Activated CD8-positive, alpha-beta memory T cell treated with anti-CD3 and anti-CD28 coated beads for 4 hours (primary cell): ENCODE measurements at regions not wholly inside any gene's neighbourhood (a gene's known extent, or its start where the extent isn't known, plus 50 kb on each side); places are given as distances from the start of the nearest gene placed in this dataset.

Source experiments
- DNase-seq, 2 donors: peaks; one replicate each; pipeline ENCODE4 v3.0.0-alpha.2; 2020; ENCODE audit warnings: low read depth in 2 of 2

- DNase-seq, result no peak
Measured at GRCh38 chr2:160630801-160631590, 137.4 kb upstream of the RBMS1 start.

- no peak for DNase-seq
Measured at GRCh38 chr2:160632084-160632975, 138.7 kb upstream of the RBMS1 start.

GRCh38 chr2:160634436-160634835, 140.8 kb upstream of the RBMS1 start:
- no peak for DNase-seq

DNA sequence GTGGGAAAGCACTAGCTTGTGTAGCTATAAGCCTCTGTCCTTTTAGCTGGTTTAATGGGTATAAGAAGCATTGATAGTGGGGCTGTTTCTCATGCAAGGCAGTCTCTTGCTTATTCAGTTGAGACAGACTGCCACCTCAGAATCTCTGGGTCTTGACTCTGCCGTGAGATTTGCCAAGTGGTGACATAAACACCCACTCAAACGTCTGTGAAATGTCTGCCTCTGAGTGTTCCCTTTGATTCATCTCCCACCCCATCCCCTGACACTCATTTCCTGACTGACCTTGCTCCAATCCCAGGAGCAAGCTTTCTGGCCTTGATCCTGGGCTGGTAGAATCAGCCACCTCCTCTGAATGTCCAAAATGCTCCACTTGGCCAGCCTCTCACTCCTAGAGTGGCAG, 141.9 kb upstream of the RBMS1 start:
- DNase-seq, result no peak

DNA sequence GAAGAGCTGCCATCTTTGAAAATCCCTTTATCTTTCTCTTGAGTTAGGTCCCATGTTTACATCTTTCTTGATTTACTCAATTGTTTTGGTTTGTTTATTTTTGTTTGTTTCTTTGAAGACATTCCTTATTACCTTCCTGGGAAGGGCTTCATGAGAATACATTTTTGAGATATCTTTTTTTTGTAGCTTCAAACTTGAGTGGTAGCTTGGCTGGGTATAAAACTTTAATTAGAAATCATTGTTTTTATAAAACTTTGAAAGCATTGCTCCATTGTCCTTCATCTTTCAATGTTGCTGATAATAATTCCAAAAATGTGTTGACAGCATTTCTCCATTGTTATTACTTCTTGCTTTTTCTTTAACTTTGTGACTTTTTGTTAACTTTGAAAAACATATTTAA, 145.9 kb upstream of the RBMS1 start:
- DNase-seq, result no peak

- no peak for DNase-seq
Measured at GRCh38 chr2:160646684-160647444, 153.3 kb upstream of the RBMS1 start.

DNA sequence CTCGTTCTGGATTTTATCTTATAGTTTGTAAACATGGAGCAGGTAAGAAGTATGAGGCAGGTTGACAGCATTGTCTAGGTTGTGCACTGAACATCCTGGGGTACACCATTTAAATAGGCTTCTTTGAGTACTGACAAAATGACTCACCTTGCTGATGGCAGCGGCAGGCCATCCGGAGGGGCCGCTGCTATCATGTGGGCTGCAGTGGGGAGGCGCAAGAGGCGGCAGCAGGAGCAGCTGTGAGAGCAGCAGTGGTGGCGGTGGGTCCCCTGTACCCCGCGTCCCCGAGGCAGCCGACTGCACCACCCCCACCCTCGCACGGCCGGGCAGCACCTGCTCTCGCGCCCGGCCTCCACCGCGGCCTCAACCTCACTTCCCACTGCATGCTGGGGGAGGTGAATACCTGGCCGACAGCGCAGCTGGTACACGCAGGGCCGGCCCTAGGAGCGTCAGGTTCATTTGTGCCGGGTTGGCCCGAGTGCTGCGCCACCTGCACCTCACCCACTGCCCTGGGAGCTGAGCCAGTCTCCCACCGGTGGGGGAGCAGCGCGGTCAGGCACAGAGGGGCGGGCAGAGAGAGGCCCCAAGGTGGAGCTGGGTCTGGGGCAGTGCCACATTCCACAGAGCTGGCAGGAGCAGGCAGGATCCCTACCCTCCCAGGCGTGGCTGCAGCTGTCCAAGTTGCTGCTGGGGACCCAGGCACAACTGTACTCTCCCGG, 154.5 kb upstream of the RBMS1 start:
- DNase-seq, result no peak

DNA sequence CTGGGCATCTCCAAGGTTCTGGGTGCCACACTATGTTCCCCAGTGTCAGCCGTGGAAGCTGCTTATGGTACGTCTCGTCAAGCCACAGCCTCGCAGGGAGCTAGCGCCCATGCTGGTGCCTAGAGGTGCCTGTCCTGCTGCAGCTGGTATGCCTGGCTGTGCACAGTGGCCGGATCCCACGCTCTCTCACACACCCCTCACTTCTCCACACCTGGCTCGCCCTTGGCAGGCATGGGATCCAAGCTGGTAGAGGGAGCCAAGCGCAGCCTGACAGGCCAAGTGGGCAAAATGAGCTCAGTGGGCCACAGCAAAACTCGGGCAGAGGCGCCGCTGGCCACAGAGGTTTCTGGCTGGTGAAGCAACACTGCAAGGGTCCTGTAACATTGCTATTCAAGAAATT, 156.1 kb upstream of the RBMS1 start:
- DNase-seq, result no peak

DNA sequence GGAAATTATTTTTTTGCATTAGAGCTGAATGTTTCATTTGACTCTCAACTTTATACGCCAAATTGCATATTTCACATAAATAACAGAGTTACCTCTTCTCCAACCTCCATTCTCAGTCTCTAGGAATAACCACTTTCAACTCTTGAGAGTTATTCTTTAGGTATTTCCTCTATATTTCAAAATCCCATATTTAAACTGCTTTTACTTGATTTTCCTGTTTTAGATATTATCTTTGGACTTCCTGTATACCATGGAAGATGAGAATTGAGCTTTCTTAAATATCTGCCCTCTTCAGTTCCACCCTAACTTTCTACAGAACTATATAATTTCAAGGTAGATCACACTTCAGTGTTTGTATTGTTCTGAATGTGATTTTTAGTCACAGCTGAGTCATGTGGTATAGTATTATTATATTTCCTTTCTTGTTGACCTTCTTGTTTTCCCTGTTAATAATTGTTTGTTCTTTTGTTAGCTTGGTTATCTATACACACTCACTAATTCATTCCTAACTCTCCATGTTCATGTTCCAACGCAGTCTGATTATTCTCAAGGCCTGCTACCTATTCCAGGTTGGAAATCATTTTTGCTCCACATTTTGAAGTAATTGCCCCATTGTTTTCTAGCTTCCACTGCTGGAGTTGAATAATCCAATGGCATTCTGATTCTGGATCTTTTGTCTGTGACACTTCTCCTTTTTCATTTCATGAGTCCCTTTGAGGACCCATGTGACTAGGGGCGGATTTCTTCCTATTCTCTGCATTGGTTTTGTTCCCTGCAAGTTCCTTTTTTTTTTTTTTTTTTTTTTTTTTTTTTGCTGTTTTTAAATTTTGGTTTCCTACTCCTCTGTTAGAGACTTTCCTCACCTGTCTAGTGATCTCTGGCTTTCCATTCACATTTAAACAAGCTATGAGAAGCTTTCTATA, 156.8 kb upstream of the RBMS1 start:
- no peak for DNase-seq

GRCh38 chr2:160651416-160652200, 158.0 kb upstream of the RBMS1 start:
- DNase-seq, result no peak

DNA sequence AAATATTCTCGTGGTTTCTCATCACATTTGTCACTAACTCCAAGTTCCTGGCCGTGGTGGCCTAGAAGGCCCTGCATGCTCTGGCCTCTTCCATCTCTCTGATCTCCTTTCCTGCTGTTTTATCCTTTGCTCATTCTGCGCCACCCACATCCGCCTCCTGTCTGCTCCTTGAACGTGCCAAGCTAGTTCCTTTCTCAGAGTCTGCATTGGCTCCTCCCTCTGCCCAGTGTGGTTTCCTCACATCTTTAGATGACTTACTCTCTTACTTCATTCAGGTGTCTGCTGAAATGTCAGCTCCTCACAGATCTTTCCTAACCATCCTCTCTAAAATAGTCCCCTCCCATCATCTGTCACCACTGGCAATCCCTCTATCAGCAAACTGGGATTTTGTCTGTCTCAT, 158.6 kb upstream of the RBMS1 start:
- DNase-seq, result peak; percentile 6 to 31

GRCh38 chr2:160657196-160657595, 163.6 kb upstream of the RBMS1 start:
- DNase-seq, result no peak

GRCh38 chr2:160658851-160659250, 165.2 kb upstream of the RBMS1 start:
- no peak for DNase-seq

DNA sequence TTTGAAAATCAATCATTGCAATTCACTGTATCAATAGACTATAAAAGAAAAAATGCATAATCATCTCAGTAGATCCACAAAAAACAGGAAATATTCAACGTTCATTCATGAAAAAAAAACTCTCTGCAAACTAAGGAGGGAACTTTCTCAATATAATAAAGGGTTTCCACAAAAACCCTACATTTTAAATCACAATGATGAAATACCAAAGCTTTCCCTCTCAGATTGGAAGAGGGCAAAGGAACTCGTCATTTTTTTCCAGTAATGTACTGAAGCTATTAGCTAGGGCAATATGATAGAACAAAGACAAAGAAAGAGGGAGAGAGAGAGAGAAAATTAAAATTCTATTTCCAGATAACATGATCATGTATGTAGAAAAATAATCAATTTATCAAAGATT, 167.1 kb upstream of the RBMS1 start:
- DNase-seq, result no peak

GRCh38 chr2:160664603-160665140, 171.1 kb upstream of the RBMS1 start:
- no peak for DNase-seq

GRCh38 chr2:160666154-160667060, 172.8 kb upstream of the RBMS1 start:
- no peak for DNase-seq

DNA sequence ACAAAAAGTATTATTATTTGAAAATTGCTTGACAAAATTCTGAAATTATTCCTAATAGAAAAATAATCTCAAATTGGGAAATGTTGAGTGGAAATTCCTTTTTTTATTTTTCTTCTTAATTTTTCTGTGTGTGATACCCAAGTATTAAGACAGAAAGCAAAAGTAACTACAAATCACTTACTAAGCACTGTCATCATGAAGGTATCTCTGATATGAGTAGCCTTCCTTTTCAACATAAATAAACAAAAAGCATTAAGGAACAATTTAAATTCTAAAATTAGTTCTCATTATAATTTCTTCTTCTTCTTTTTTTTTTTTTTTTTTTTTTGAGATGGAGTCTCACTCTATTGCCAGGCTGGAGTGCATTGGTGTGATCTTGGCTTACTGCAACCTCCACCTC, 174.2 kb upstream of the RBMS1 start:
- DNase-seq, result no peak

- no peak for DNase-seq
Measured at GRCh38 chr2:160670618-160671017, 177.0 kb upstream of the RBMS1 start.
